GM12872 (cell line): ENCODE measurements at regions not wholly inside any gene's neighbourhood (a gene's known extent, or its start where the extent isn't known, plus 50 kb on each side); places are given as distances from the start of the nearest gene placed in this dataset.

Experiments used
- TF ChIP-seq, protein P1 (sequence below): IDR thresholded peaks from 3 replicates; pipeline ENCODE4 v1.5.1; 2011; ENCODE audit warnings: low read depth, mild to moderate bottlenecking, low read length, moderate library complexity; ENCODE audit not compliant: insufficient read depth

DNA sequence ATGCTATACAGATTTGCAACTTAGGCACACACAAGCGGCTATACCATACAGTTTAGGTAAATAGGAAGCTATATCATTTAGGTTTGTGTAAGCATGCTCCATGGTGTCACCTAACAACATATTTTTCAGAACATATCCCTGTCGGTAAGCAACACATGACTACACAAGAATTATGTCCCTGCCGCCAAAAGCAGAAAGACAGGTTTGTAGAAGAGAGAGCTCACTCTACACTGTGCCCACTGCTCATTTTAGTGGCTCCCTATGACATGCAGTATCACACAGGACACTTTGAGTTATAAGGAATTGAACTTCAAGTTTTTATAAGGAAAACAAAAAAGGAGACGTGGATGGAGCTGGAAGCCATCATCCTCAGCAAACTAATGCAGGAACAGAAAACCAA, 132.5 kb upstream of the KAZN start:
- TF ChIP-seq, protein P1, sequence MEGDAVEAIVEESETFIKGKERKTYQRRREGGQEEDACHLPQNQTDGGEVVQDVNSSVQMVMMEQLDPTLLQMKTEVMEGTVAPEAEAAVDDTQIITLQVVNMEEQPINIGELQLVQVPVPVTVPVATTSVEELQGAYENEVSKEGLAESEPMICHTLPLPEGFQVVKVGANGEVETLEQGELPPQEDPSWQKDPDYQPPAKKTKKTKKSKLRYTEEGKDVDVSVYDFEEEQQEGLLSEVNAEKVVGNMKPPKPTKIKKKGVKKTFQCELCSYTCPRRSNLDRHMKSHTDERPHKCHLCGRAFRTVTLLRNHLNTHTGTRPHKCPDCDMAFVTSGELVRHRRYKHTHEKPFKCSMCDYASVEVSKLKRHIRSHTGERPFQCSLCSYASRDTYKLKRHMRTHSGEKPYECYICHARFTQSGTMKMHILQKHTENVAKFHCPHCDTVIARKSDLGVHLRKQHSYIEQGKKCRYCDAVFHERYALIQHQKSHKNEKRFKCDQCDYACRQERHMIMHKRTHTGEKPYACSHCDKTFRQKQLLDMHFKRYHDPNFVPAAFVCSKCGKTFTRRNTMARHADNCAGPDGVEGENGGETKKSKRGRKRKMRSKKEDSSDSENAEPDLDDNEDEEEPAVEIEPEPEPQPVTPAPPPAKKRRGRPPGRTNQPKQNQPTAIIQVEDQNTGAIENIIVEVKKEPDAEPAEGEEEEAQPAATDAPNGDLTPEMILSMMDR = no peak

DNA sequence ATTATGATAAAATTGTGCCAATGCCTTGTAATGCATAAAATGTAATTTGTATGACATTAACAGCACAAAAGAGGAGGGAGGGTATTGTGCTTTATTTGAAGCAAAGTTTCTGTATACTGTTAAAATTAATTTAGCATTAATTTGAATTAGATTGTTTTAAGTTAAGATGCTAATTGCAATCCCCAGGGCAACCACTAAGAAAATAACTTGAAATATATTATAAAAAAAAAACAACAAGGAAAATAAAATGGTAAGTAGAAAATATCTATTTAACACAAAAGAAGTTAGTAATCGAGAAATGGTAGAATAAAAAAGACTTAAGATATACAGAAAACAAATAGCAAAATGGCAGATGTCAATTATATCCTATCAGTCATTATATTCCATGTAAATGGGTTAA, 131.4 kb upstream of the KAZN start:
- TF ChIP-seq, protein P1 = no peak

DNA sequence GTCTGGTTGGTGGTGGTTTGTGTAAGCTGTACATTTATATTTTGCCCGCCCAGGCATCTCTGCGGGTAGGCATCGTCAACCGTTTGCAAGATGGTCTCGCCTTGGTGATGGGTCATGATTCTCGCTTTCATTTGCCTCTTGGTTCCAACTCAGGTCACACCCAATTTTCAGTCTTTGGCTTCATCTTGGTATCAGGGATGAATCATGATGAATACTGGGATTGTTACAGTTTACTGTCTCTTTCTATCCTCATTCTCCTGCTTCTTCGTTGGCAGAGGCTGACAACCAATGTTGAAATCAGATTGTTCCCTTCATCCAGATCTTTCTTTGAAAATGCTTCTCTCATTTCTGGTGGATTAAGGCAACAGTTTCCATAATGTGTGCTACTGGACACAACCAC, 129.7 kb upstream of the KAZN start:
- TF ChIP-seq, protein P1 = no peak

DNA sequence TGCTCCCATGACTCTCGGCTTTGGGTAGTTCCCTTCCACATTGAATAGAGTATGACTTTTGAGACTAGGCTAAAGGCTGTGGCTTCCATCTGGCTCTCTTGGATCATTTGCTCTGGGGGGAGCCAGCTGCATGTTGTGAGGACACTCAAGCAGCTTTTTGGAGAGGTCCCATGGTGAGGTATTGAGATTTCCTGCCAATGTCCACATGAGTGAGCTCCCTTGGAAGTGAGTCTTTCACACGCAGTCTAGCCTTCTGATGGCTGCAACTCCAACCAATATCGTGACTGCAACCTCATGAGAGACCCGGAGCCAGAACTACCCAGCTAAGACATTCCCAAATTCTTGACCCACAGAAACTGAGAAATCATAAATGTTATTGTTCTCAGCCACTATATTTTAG, 127.7 kb upstream of the KAZN start:
- TF ChIP-seq, protein P1 = no peak

DNA sequence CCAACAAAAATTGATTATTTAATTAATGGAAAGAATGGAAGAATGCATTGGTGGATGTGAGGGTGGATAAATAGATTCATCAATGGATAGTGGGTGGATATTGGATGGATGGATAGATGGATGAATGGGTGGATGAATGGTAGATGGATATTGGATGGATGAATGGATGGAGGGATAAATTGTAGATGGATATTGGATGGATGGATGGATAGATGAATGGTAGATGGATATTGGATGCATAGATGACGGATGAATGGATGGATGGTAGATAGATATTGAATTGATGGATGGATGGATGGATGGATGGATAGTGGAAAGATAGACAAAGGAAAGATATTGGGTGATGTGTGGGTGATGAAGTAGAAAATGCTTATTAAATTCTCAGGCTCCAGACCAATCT, 123.6 kb upstream of the KAZN start:
- TF ChIP-seq, protein P1 = no peak

DNA sequence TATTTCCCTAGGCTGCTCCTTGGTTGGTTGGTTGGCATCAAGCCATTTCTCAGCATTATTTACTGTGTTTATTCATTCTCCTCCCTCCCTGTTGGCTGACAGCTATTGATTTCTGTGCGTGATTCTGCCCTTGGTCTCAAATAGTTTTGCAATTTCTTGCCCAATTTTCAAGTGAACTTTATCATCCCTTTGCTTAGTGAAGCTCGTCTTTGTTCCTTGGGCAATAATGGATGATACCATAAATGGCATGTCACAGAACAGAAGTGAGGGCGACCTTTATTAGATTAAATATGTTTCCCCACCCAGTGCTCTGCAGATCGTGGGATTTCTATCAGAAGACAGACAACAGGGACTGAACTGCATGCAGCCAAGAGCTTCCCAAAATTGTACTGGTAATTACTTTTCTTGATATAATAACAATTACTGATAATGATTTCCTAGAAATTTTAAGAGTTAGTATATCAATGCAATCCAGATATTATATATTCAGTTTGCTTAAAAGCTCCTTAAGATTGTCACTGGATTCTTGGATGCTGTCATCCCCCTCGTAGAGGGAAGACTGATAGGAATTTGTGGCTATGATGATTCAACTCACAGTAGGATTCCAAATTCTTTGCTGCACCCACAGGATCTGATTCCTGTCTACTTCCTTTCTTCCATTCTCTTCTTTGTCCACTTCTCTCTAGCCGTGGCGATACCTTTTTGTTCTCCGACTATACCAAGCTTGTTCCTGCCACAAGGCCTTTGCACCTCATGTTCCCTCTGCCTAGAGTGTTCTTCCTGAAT, 122.1 kb upstream of the KAZN start:
- TF ChIP-seq, protein P1 = no peak

DNA sequence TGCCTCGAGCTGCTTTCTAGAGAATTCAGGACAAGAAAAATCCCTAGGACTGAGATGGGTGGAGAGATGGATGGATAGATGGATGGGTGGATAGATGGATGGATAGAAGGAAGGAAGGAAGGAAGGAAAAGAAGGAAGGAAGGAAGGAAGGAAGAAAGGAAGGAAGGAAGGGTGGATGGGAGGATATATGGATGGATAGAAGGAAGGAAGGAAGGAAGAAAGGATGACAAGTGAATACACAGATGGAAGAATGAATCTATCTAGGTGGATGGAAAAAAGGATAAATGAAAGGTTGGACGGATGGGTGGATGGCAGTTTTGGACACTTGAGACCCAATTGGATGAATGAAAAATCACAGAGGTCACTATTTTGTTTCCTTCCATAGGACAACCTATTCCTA, 120.4 kb upstream of the KAZN start:
- TF ChIP-seq, protein P1 = no peak
